NB4 (cell line): ENCODE measurements at regions not wholly inside any gene's neighbourhood (a gene's known extent, or its start where the extent isn't known, plus 50 kb on each side); places are given as distances from the start of the nearest gene placed in this dataset.

ENCODE experiments used
- CTCF ChIP-seq: IDR thresholded peaks from one replicate; pipeline ENCODE4 v1.5.1; 2012; ENCODE audit warnings: low read depth, low read length
- MAX ChIP-seq: IDR thresholded peaks from 2 replicates; pipeline ENCODE4 v1.6.1; 2011; ENCODE audit warnings: low read depth, low read length
- POLR2A ChIP-seq: IDR thresholded peaks from 2 replicates; pipeline ENCODE4 v1.6.1; 2011; ENCODE audit warnings: mild to moderate bottlenecking; ENCODE audit not compliant: insufficient read length; ENCODE audit errors: extremely low read depth

GRCh38 chr13:48797761-48798160 lies 144.0 kb downstream of the CYSLTR2 start:
- TF ChIP-seq CTCF (no peak), POLR2A (no peak), MAX (no peak)
